Calu3 (cell line): ENCODE measurements at regions not wholly inside any gene's neighbourhood (a gene's known extent, or its start where the extent isn't known, plus 50 kb on each side); places are given as distances from the start of the nearest gene placed in this dataset.
A peak's percentile ranks its signal among the peaks of the same experiment; 100 is the strongest.

Experiments
- BruUV-seq: library from RNA; stranded (reverse); fragments of 400-500 nt; replicated peaks from 2 replicates; lab custom pipeline; 2021; lab: Mats Ljungman, UMichigan
- CTCF ChIA-PET: fragments of 300-600 bp; sonication (Branson Sonifier 250); formaldehyde crosslinking; loops from one replicate; lab custom pipeline; 2022; ENCODE audit warnings: antibody characterized with exemption; lab: Charles Lee
- DNase-seq: peaks from one replicate; pipeline ENCODE4 v3.0.0; 2022
- H3K27ac Mint-ChIP-seq: one replicate; pipeline ENCODE4 v1.8.0; 2022; ENCODE audit warnings: mixed read lengths; ENCODE audit not compliant: unreplicated experiment
- H3K27me3 Mint-ChIP-seq: one replicate; pipeline ENCODE4 v1.8.0; 2022; ENCODE audit warnings: mixed read lengths; ENCODE audit not compliant: unreplicated experiment
- H3K36me3 Mint-ChIP-seq: one replicate; pipeline ENCODE4 v1.8.0; 2022; ENCODE audit warnings: mild to moderate bottlenecking, moderate library complexity, mixed read lengths; ENCODE audit not compliant: insufficient read depth, unreplicated experiment
- H3K4me1 Mint-ChIP-seq: one replicate; pipeline ENCODE4 v1.8.0; 2022; ENCODE audit warnings: mild to moderate bottlenecking, low read depth, mixed read lengths; ENCODE audit not compliant: unreplicated experiment
- H3K4me3 Mint-ChIP-seq: one replicate; pipeline ENCODE4 v1.8.0; 2022; ENCODE audit warnings: mild to moderate bottlenecking, low read depth, moderate library complexity, mixed read lengths; ENCODE audit not compliant: unreplicated experiment
- H3K9me3 Mint-ChIP-seq: one replicate; pipeline ENCODE4 v1.8.0; 2022; ENCODE audit warnings: low read depth, mixed read lengths; ENCODE audit not compliant: unreplicated experiment
- CTCF ChIP-seq: fragments of 200-600 bp; IDR thresholded peaks from one replicate; pipeline ENCODE4 v1.8.0; 2022; ENCODE audit warnings: antibody characterized with exemption; ENCODE audit not compliant: unreplicated experiment
- intact Hi-C: fragments of 100-400 bp; cut with micrococcal nuclease; formaldehyde crosslinking; loops from one replicate; pipeline ENCODE4 v1.10.0; 2022; ENCODE audit not compliant: unreplicated experiment

- CTCF ChIA-PET = interaction anchor here (0.5 to 1.0 kb wide), 2 partner anchors 11 to 17 kb away, joined by 3 to 4 read pairs; no protein-coding TSS in a partner anchor
- intact Hi-C loops = no loop called here
- H3K4me3 Mint-ChIP-seq = no peak overlapping the region
- no peaks in the 10 kb centered on the region for H3K27me3 Mint-ChIP-seq
- H3K36me3 Mint-ChIP-seq = no peaks in the 10 kb centered on the region
- TF ChIP-seq CTCF = no peak
- BruUV-seq = no TSS peak
- H3K27ac Mint-ChIP-seq = no peak overlapping the region
- peaks cover 13% of the 10 kb centered on the region for H3K4me1 Mint-ChIP-seq
- no peak for DNase-seq
- peaks cover 2% of the 10 kb centered on the region for H3K9me3 Mint-ChIP-seq
These were observed 593.8 kb downstream of the LRRIQ3 start for GRCh38 chr1:73604211-73604610.

- no TSS peak for BruUV-seq
- CTCF ChIA-PET = interaction anchor here (1.2 kb wide), 1 partner anchor 11 kb away, joined by 3 read pairs; no protein-coding TSS in a partner anchor
- no peak for TF ChIP-seq CTCF
- Mint-ChIP-seq H3K36me3 (peaks cover 7% of the 10 kb centered on the region), H3K4me1 (peaks cover 35% of the 10 kb centered on the region), H3K9me3 (no peaks in the 10 kb centered on the region), H3K27ac (peak overlapping the region; percentile 89), H3K4me3 (peak overlapping the region; percentile 57), H3K27me3 (no peaks in the 10 kb centered on the region)
- peak; percentile 19 for DNase-seq
- intact Hi-C loops = loop anchor here (1.0 kb wide), 1 partner anchor 81 kb away; no protein-coding TSS in a partner anchor
These were observed 604.2 kb downstream of the LRRIQ3 start for GRCh38 chr1:73593804-73594203.

- Mint-ChIP-seq H3K27me3 (no peaks in the 10 kb centered on the region), H3K9me3 (no peaks in the 10 kb centered on the region), H3K27ac (peak overlapping the region; percentile 89), H3K36me3 (peaks cover 7% of the 10 kb centered on the region), H3K4me3 (peak overlapping the region; percentile 57), H3K4me1 (peaks cover 35% of the 10 kb centered on the region)
- no TSS peak for BruUV-seq
- intact Hi-C loops = loop anchor here (1.0 kb wide), 1 partner anchor 82 kb away; no protein-coding TSS in a partner anchor
- CTCF ChIA-PET = interaction anchor here (1.2 kb wide), 1 partner anchor 11 kb away, joined by 3 read pairs; no protein-coding TSS in a partner anchor
- peak; percentile 58 for DNase-seq
- no peak for TF ChIP-seq CTCF
These were observed 604.6 kb downstream of the LRRIQ3 start for GRCh38 chr1:73593364-73593763.

- no peaks in the 10 kb centered on the region for H3K9me3 Mint-ChIP-seq
- no peak for DNase-seq
- peaks cover 9% of the 10 kb centered on the region for H3K4me1 Mint-ChIP-seq
- no TSS peak for BruUV-seq
- H3K4me3 Mint-ChIP-seq = no peak overlapping the region
- CTCF ChIA-PET = interaction anchor here (0.7 kb wide), 1 partner anchor 17 kb away, joined by 4 read pairs; no protein-coding TSS in a partner anchor
- intact Hi-C loops = no loop called here
- TF ChIP-seq CTCF = no peak
- H3K27ac Mint-ChIP-seq = no peak overlapping the region
- no peaks in the 10 kb centered on the region for H3K36me3 Mint-ChIP-seq
- H3K27me3 Mint-ChIP-seq = no peaks in the 10 kb centered on the region
These were observed 610.9 kb downstream of the LRRIQ3 start for GRCh38 chr1:73587080-73587479.
